ENCODE measurements at regions not wholly inside any gene's neighbourhood (a gene's known extent, or its start where the extent isn't known, plus 50 kb on each side); places are given as distances from the start of the nearest gene placed in this dataset.

GRCh38 chr2:12558519-12558918 is 158.2 kb upstream of the TRIB2 start:
- no peak for TF ChIP-seq CTCF (IDR thresholded peaks at IDR 0.05)
- no peak for TF ChIP-seq POLR2A (IDR thresholded peaks at IDR 0.05)
